Right lung (tissue), 2 donors: ENCODE measurements at regions not wholly inside any gene's neighbourhood (a gene's known extent, or its start where the extent isn't known, plus 50 kb on each side); places are given as distances from the start of the nearest gene placed in this dataset.

Experiments used
- DNase-seq, 2 donors: peaks; one replicate each; pipeline ENCODE4 v3.0.0-alpha.2; 2013

DNA sequence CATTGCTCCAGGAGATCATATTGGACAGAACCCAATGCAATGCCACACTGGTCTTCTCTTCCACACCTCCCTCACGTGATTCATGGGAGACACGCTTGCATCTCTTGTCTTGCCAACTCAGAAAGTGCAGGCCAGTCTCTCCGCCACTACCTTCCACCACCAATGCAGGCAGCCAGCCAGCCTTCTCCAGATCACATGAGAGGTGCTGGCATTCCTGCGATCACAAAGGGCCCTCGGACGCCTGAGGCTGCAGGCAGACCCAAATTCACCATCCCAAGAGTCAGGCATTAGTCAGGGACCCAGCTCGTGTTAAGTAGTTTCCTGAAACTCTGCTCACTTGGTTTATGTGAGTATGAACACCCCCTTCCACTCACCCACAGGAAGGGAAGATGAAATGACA, 437.0 kb upstream of the ETAA1 start:
- no peak for DNase-seq

GRCh38 chr2:66962716-66963115, 434.4 kb upstream of the ETAA1 start:
- no peak for DNase-seq

- no peak for DNase-seq
Measured at GRCh38 chr2:66966631-66967030, 430.5 kb upstream of the ETAA1 start.

GRCh38 chr2:66968946-66969345, 428.2 kb upstream of the ETAA1 start:
- no peak for DNase-seq

DNA sequence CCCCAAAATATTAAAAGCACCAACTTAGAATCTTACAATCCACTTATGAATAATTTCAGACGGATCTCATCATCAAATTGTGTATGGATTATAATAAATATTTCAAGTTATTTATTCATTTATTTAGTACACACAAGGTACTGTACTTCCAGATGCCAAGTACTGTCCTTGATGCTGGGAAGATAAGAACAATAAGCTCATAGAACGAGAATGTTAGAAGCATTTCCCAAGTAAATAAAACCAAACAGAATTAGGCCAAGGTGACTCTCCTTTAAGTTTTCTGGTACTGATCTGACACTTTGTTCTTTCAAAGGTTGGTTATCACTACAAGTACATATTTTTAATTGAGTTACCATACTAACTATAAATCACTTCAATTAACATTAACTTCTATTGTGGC, 416.1 kb upstream of the ETAA1 start:
- DNase-seq, result no peak

DNA sequence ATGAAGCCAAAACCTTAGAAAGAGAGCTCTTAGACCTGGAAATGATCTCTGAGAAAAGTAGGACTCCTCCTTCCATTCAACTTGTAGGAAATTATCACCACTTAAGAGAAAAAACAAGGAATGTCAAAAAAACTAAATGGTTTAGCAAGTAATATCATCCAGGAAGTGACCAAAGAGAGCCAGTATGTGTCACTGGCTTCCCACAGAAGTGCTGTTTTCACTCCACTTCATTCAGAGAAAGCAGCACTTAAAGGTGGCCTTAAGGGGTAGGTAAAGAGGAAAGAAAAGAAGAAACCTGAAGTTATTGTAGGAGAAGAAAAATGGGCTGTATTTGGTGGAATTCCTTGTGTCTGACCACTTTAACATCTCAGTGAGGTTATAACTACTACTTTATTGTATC, 414.4 kb upstream of the ETAA1 start:
- no peak for DNase-seq

DNA sequence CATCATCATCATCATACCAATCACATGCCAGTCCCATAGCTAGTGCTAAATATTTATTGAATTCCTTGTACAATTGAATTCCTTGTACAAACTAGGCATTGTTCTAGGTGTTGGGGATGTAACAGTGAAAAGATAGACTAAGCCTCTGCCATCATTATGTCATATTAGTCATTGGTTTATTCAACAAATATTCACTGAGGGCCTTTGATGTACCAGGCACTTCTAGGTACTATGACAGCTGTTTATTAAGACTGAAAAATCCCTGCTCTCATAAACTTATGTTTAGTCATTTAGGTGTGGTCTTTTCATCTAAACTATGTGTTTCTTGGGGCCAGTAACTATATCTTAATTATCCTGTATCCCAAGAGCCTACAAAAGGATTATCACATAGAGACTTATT, 412.3 kb upstream of the ETAA1 start:
- DNase-seq, result no peak

DNA sequence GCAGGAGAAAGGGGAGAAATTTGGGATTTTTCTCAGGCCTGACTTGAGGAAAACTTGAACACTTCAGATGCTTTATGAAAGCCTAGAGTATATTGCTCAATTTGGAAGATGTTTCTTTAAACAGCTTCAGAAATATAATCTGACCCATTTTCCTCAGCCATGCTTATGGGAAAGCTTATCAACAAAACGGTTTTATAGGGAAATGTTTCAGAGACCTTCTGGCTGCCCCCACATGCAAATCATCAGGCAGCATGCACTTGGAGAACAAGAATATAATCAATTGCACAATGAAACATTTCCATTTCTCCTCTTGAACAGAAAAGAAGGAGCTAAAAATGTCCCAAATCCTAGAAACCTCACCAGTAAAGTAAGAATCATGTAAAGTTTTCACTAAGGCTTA, 411.2 kb upstream of the ETAA1 start:
- DNase-seq, result peak; percentile 60 to 61

- DNase-seq, result peak; percentile 79 to 80
Measured at GRCh38 chr2:66987733-66988132, 409.4 kb upstream of the ETAA1 start.

- DNase-seq, result no peak
Measured at GRCh38 chr2:66994654-66995053, 402.5 kb upstream of the ETAA1 start.

DNA sequence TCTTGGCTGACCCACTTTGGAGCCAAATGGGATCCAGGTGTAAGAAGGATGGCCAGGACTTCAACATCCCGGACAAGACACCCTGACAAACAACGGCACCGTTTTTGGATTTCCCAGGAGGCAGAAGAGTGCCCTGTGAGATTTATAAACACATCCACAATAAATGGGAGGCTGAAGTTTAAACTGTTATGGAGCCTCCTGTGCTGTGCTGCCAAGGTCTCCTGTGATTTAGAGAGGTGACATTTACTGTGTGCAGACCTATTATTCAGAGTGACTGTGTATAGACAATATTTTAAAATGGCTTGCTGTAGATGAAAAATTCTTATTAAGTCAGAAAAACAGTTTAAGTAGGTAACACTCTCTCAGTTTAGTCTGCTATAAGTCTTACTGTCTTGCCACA, 401.5 kb upstream of the ETAA1 start:
- DNase-seq, result no peak

GRCh38 chr2:67002618-67003371, 394.3 kb upstream of the ETAA1 start:
- DNase-seq, result no peak

- DNase-seq, result no peak
Measured at GRCh38 chr2:67006373-67006960, 390.7 kb upstream of the ETAA1 start.

DNA sequence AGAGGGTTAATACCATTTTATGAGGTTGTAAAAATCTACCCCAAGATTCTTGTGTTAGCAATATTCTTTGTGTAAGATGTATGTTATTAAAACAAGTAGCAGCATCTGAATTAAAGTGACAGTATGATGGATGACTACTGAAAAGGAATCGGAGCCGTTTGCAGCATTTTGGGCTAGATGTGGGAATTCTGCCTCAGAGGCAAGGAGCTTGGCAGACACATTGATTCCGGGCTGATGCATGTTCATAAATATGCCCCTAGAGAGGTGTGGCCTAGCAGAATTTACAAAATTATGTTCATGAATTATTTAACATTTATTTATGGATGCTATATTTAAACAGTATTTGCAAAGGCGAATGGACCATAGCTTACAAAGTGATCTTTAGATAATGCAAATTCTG, 389.0 kb upstream of the ETAA1 start:
- no peak for DNase-seq

- DNase-seq, result no peak
Measured at GRCh38 chr2:67012165-67012564, 385.0 kb upstream of the ETAA1 start.

- no peak for DNase-seq
Measured at GRCh38 chr2:67013821-67014220, 383.3 kb upstream of the ETAA1 start.

DNA sequence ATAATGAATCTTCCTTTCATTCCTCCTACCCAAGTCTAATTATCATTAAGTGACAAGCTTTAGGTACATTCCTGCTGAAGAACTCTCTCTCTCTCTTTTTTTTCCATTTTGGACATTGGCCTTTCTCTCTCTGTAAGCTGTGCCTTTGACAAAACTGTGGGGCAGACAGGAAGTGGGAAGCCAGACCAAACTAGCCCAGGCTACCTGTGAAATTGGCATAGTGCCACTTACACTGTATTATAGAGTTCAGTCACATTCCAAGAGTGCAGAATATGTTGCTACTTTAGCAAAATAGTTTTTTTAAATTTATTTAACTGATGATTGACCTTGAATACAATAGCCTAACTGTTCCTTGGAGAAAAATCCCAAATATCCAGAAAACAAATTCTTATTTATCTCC, 381.5 kb upstream of the ETAA1 start:
- no peak for DNase-seq

GRCh38 chr2:67018301-67018700, 378.8 kb upstream of the ETAA1 start:
- DNase-seq, result no peak

DNA sequence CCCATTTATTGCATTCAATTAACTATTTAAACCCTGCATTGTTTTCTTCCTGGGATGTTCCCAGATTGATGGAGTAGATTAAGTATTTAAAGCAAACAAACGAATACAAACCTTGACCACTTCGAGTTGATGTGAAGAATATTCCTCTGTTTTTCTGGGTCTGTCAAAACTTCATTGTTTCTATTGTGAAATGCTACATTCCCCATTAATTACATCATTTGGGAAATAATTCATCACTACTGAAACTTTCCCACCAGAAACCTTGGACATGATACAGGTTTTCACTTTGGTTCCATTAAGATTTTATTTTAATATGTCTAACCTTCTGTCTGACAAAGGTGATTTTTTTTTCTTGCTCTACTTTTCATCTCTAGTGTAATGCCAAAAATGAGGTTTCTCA, 365.1 kb upstream of the ETAA1 start:
- DNase-seq, result no peak

GRCh38 chr2:67036444-67036843, 360.7 kb upstream of the ETAA1 start:
- DNase-seq, result no peak

DNA sequence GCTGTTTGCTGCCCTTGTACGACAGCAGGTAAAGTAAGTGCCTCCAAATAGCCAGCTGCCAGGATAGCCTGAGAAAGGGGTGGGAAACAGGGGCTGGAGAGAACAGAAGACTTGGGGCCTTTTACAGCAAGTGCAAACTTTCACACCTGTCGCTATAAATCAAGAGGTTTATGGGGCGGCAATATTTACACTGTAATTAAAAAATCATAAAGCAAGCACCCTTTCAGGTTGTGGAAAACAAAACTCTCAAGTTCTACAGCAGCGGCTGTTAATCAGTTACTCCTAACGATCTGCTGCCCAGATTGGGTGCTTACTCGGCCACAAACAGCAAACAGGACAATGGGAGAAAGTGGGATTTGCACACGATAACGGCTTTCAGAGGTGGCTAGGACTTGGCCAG, 359.5 kb upstream of the ETAA1 start:
- no peak for DNase-seq

DNA sequence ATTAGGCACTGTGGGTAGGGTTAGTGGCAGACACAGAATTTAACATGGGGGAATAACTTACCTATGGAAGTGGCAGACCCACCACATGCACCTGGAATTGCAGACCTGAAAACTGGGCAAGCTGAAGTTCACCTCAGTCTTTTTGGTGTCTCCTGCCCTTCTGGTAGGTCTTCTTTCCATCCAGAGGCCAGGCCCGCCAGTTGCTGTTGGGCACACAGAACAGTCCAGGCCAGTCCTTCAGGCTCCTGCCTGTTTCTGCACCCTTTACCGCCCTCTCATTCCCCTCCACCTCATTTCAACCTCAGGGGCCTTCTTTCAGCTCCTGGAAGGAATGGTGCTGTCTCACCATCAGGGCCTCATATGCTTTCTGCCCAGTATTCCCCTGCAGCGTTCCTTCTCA, 358.9 kb upstream of the ETAA1 start:
- no peak for DNase-seq

GRCh38 chr2:67039058-67039457, 358.1 kb upstream of the ETAA1 start:
- DNase-seq, result no peak

GRCh38 chr2:67039517-67040103, 357.5 kb upstream of the ETAA1 start:
- DNase-seq, result no peak
